Loucy (cell line): ENCODE measurements at regions not wholly inside any gene's neighbourhood (a gene's known extent, or its start where the extent isn't known, plus 50 kb on each side); places are given as distances from the start of the nearest gene placed in this dataset.

ENCODE experiments used
- H2AFZ ChIP-seq: fragments of 200-600 bp; sonication (generic); 2 replicates; pipeline ENCODE4 v1.6.0; 2016; ENCODE audit warnings: antibody characterized with exemption, mild to moderate bottlenecking, low read length, moderate library complexity
- H3F3A ChIP-seq: fragments of 200-600 bp; 2 replicates; pipeline ENCODE4 v1.6.0; 2016; ENCODE audit warnings: antibody characterized with exemption, low read depth, mild to moderate bottlenecking
- H3K27me3 ChIP-seq: fragments of 200-600 bp; sonication (generic); 2 replicates; pipeline ENCODE4 v1.6.1; 2014; ENCODE audit warnings: low read length, mild to moderate bottlenecking; ENCODE audit not compliant: insufficient read depth, poor library complexity, severe bottlenecking
- H3K36me3 ChIP-seq: fragments of 200-600 bp; sonication (generic); 2 replicates; pipeline ENCODE4 v1.6.1; 2016; ENCODE audit warnings: low read length; ENCODE audit not compliant: insufficient read depth
- H3K4me1 ChIP-seq: fragments of 200-600 bp; sonication (generic); 2 replicates; pipeline ENCODE4 v1.5.1; 2014; ENCODE audit warnings: low read length, mild to moderate bottlenecking; ENCODE audit not compliant: insufficient read depth, poor library complexity, severe bottlenecking
- H3K4me2 ChIP-seq: fragments of 200-600 bp; sonication (generic); 2 replicates; pipeline ENCODE4 v1.6.0; 2014; ENCODE audit warnings: antibody characterized with exemption, low read length, low read depth, mild to moderate bottlenecking; ENCODE audit not compliant: poor library complexity, severe bottlenecking
- H3K4me3 ChIP-seq: fragments of 200-600 bp; sonication (generic); 2 replicates; pipeline ENCODE4 v1.5.1; 2014; ENCODE audit warnings: low read length, mild to moderate bottlenecking, mixed read lengths; ENCODE audit not compliant: poor library complexity, severe bottlenecking
- H3K79me2 ChIP-seq: fragments of 200-600 bp; sonication (generic); 2 replicates; pipeline ENCODE4 v1.6.1; 2014; ENCODE audit warnings: low read length; ENCODE audit not compliant: insufficient read depth
- H3K9ac ChIP-seq: fragments of 200-600 bp; sonication (generic); 2 replicates; pipeline ENCODE4 v1.6.0; 2014; ENCODE audit warnings: mild to moderate bottlenecking, low read depth, low read length, moderate library complexity; ENCODE audit not compliant: poor library complexity, severe bottlenecking
- H3K9me2 ChIP-seq: fragments of 200-600 bp; sonication (generic); replicated peaks from 2 replicates; pipeline ENCODE4 v1.6.1; 2016; ENCODE audit warnings: low read depth, low read length, mixed read lengths
- H3K9me3 ChIP-seq: fragments of 200-600 bp; sonication (generic); 2 replicates; pipeline ENCODE4 v1.6.1; 2014; ENCODE audit warnings: mild to moderate bottlenecking, antibody characterized with exemption, low read length, low read depth; ENCODE audit not compliant: insufficient read depth
- H4K20me1 ChIP-seq: fragments of 200-600 bp; sonication (generic); 2 replicates; pipeline ENCODE4 v1.6.0; 2014; ENCODE audit warnings: antibody characterized with exemption, low read length, mild to moderate bottlenecking; ENCODE audit not compliant: insufficient read depth, poor library complexity, severe bottlenecking
- CTCF ChIP-seq: fragments of 200-600 bp; sonication (generic); conservative IDR thresholded peaks from 2 replicates; pipeline ENCODE4 v1.5.1; 2014; ENCODE audit warnings: mild to moderate bottlenecking, antibody characterized with exemption, low read length
- EZH2phosphoT487 ChIP-seq: fragments of 200-600 bp; IDR thresholded peaks from 2 replicates; pipeline ENCODE4 v1.6.1; 2018; ENCODE audit warnings: antibody characterized with exemption, mild to moderate bottlenecking, moderate library complexity, borderline replicate concordance

DNA sequence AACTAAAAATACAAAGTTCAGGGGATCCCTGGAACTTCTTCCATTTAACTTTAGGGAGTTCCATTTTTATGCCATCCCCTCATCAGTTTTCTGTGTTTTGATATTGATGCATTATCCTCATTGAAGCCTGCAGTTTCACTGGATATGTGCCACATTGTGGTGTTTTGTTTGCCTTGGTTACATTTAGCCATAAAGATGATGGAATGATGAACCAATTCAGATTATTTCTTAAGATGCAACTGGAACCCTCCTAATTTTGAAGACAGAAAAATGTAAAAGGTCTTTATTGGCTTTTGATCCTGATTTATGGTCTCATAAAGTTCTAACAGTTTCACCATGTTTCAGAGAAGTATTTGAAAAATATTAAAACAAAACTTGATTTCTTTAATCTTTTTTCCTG, 314.2 kb upstream of the KLF6 start:
- Histone ChIP-seq H2AFZ (no peak overlapping the region), H3K79me2 (no peaks in the 10 kb centered on the region), H3K9me3 (no peaks in the 10 kb centered on the region), H3K9me2 (no peaks in the 10 kb centered on the region), H3K9ac (no peak overlapping the region), H3K4me2 (no peak overlapping the region), H4K20me1 (no peaks in the 10 kb centered on the region), H3F3A (no peaks in the 10 kb centered on the region), H3K4me1 (no peaks in the 10 kb centered on the region), H3K36me3 (no peaks in the 10 kb centered on the region), H3K27me3 (no peaks in the 10 kb centered on the region), H3K4me3 (no peak overlapping the region)
- TF ChIP-seq CTCF (no peak), EZH2phosphoT487 (no peak)

DNA sequence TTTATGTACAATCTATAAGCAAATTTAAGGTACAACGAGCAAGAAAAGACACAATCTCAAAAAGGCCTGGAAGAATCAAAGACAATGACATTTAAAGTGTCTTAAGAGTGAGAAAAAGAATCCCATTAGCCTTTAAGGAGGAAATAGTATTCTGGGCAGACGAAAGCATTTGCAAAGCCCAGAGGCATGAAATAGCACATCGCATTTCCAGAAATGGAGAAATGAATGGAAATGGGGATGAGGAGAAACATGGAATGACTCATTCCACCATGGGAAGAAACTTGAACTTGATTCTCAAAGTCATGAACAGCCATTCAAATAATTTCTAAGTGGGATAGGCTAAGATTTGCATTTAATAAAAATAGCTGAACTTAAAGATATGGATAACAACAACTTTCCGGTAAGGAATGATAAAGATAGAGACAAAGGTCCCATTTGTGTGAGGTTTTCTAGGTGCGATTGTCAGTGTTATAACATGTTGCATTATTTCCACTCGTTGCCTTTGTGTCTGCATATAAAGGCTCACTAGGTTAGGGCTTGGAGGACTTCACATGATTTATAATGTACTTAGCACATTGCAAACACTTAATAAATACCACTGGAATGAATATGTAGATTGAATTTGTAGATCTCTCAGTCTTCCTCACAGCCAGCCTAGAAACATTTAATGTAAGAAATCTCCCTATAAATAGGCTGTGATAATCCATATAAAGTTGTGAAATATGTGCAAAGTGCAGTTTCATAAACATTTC, 310.3 kb upstream of the KLF6 start:
- Histone ChIP-seq H3K4me2 (no peak overlapping the region), H3K79me2 (no peaks in the 10 kb centered on the region), H4K20me1 (no peaks in the 10 kb centered on the region), H3K9me2 (no peaks in the 10 kb centered on the region), H3K9ac (no peak overlapping the region), H3K4me3 (no peak overlapping the region), H3F3A (no peaks in the 10 kb centered on the region), H3K9me3 (no peaks in the 10 kb centered on the region), H3K4me1 (no peaks in the 10 kb centered on the region), H3K27me3 (no peaks in the 10 kb centered on the region), H2AFZ (no peak overlapping the region), H3K36me3 (no peaks in the 10 kb centered on the region)
- TF ChIP-seq EZH2phosphoT487, result no peak
- no peak for TF ChIP-seq CTCF

- no peaks in the 10 kb centered on the region for H3K36me3 ChIP-seq
- no peak overlapping the region for H2AFZ ChIP-seq
- no peak overlapping the region for H3K9ac ChIP-seq
- no peak overlapping the region for H3K4me2 ChIP-seq
- TF ChIP-seq EZH2phosphoT487 (no peak), CTCF (no peak)
- no peaks in the 10 kb centered on the region for H3K9me2 ChIP-seq
- no peaks in the 10 kb centered on the region for H3K9me3 ChIP-seq
- H3K4me3 ChIP-seq, result no peak overlapping the region
- no peaks in the 10 kb centered on the region for H3F3A ChIP-seq
- no peaks in the 10 kb centered on the region for H3K4me1 ChIP-seq
- no peaks in the 10 kb centered on the region for H3K27me3 ChIP-seq
- H4K20me1 ChIP-seq, result no peaks in the 10 kb centered on the region
- no peaks in the 10 kb centered on the region for H3K79me2 ChIP-seq
Observed at GRCh38 chr10:4094751-4095150, 309.7 kb upstream of the KLF6 start.
